ENCODE measurements at regions not wholly inside any gene's neighbourhood (a gene's known extent, or its start where the extent isn't known, plus 50 kb on each side); places are given as distances from the start of the nearest gene placed in this dataset.

DNA sequence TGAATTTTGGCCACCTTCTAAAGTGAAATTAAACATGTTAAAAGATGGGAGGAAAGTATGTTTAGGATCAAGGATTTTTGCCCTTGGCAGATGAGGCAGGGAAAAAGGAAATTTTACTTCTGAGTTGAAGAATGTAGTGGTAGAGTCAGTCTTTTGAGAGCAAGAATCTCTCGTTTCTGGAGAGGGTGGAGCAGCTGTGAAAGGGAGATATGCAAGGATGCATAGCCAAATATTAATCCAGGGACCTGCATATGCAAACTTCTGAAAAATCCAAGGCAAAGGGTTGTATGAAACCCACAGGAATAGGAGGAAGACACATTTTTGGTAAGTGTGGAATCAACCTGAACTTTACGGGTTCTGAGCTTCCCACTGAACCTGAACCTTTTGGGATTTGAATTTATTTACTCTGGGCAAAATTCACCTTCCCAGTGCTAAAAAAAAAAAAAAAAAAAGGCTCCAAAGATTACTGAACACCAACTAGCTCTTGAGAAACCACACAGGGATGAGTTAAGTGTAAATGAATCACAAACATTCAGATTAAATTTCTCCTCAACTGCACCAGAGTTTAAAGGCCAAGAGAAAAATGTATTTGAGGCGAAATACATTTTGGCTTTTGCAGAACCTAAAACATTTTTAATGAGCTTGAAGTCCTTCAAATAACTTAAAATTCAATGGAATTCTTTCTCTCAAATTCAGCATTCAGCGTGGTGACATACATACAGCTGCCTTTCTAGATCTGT, 187.1 kb upstream of the CDKN3 start:
- DNase-seq (ENCODE audit: low spot score): no peak

DNA sequence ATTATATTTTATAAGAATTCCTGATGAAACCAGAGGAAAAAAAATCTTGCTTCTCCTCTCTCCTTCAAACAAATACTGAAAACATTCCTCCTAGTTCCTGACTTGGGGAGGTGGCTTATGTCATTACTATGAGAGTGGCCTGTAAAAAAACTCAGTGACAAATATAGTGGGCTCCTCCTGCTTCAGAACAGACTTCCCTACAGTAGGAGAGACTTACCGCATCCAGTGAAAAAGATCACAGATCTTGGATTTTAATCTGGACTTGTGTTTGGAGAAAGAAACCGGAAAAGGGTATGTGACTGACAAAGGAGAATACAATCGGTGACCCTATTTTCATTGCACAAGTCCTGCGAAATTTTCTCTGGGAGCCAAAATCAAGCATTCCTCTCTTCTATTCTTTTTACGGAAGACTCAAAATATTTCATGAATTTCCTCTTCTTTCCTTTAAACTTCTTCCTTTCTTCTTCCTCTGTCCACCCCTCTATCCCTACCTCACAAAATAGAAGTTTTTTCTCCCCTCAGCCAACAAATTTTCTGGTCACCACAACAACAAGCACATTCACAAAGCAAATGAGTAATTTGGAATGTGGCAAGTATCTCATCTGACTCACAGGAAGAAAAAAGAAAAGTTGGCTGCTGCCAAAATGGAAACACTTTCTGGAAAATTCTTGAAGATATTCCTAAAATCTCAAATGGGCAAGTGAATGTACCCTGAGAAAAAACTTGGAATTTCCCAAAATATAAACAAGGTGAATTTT, 185.1 kb upstream of the CDKN3 start:
- DNase-seq (ENCODE audit: low spot score): no peak

DNA sequence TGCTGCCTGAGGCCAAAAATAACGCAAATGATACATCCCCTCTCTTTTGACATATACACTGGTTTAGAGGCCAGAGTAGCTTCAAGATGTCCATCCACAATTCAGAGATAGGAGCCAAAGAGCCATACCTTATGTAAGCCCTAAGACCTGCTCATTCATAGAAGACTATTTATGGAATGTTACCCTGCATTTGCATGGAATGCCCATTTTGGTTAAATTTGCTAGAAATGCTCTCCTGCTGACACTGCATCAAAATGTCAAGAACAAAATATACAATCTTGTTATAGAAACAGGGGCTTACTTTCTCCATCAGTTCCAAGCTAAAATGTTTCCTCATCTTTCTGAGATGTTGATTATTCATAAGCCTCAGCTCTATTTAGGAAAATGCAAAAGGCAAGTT, 183.3 kb upstream of the CDKN3 start:
- no peak for DNase-seq (ENCODE audit: low spot score)

DNA sequence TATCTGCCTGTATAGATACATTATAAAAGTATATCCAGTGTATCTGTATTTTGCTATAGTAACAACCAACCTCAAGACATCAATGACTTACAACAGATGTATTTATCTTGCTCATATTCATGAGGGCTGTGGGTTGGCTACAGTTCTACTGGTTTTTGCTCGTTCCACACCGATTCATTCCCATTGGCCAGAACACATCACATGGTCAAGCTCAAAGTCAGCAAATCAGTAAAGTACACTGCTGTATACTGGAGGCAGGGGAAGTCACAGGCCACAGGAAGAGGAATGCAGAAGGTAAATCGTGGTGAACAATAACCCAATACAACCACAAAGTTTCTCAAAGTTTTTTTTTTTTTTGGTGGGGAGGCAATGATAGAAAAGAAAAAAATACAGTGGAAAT, 180.0 kb upstream of the CDKN3 start:
- no peak for DNase-seq (ENCODE audit: low spot score)

DNA sequence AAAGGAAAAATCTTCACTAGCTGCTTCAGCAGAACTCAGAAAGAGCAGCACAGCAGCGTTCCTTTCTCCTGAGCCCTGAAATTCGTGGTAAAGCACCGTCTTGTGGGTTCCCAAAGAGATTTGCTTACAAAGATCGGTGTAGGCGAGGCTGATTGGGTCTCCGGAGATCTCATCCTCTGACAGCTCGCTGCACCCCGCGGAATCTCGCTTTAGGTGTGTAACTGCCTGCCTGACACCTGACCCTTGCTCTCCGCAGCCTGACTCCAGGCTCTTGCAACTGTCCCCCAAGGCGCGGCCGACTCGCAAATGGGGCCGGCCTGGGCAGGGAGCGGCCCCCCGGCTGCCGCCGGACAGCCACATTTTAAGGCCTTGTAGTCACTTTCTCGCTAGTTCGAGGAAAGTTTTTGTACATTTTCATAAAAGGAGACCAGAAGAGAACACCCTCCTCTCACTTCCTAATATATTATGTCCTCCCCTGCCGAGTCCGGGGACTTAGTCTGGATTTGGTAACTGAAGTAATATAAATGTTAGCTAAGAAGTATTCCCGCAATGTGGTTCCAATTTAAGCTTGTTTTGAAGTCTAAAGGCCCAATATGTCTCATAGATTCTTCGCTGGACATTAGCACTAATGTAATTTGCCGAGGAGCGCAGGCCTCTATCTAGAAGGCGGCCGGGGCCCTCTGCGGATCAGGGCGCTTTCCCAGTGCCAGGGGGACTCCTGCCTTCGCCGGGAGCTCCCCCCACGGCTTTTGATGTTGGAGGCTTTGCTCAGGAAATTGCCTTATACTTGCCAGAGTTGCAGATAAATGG, 177.3 kb upstream of the CDKN3 start:
- DNase-seq (ENCODE audit: low spot score): no peak

DNA sequence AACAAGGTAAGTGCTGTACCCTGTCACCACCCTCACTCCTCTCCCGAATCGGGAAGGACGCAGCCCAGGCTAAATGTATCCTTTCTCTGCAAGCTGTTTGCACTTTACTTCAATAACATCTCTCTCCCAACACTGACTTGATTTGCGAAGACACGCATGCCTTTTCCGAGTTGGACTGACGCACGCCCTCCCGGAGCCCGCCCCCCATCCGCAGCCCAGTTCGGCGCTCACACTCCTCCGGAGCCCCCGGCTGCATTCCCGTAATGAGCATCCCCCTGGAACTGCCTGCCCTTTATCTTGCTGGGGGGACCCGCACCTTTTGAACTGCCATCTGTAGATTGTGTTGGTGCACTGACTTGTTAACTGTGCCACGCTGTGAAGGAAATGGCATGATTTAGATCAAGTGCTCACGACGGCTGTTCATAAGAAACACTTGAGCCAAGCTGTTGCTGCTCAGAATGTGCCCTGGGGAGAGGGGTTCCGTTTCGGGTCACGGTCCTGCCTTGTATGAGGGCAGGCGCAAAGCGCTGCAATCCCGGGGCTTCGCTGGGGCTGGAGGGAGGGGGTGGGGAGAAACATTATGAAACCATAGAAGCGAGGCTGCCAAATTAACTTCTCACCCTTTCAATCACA, 176.6 kb upstream of the CDKN3 start:
- no peak for DNase-seq (ENCODE audit: low spot score)

DNA sequence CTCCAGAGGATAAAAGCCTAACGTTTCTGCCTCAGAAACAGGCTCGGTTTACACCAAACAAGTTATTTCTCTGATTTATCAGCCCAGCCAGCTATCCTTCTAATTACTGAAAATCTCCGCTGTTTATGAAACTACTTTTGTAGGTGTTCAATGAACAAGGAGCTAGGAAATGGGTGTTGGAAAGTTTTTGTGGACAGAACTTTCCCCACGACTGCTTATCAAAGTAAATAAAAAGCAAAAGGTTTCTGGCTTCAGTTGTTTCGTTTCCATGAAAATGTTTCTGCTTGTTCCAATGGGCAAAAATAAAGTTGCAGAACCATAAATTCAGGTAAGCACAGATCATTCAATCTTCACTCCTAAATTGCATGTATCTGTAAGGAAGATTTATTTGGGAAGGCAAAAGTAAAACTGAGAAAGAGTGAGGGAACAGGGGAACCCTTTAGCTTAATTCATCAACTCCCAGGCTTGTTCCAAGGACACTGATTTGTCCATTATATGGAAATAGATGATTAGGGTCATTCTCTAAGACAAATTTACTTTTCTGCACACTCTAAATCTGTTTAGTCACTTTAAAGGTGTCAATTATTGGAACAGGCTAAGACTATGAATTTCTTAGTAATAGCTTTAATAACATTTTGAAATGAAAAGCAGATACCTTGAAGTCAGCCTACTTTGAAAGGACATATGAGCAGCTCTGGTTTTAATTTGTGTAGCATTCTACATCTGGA, 175.9 kb upstream of the CDKN3 start:
- no peak for DNase-seq (ENCODE audit: low spot score)

DNA sequence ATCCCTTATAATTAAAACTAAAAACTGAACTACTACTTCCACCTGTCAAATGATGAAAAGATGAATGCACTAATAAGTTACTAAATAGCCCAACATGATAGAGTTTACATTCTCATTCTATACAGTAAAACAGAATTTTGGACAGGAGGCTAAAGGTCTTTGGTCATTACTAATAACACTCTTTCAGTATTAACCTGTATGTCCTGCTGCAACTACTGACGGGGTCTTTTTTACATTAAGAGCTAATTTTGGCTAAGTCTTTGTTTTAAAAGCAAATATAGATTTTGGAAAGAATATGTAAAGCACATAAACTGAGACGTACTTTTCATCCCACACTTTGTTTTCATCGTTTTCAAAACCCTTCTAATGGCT, 175.4 kb upstream of the CDKN3 start:
- no peak for DNase-seq (ENCODE audit: low spot score)

DNA sequence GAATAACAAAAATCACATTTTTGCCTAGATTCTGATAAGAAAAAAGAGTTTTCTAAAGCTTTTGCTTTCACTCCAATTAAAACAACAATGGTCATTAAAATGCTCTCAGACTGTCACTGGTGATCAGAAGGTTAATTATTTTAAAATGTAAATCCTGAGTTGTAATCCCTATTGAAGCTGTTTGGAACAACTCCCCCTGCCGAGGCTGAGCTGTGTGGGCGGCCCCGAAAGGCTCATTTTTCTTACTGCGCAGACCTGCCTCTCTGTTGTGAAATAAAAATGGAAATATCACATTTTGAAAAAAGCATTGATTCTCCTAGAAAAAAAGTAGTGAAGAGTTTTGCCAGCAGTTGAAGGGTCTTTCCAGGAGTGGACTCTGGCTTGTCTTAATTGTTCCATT, 174.8 kb upstream of the CDKN3 start:
- DNase-seq (ENCODE audit: low spot score): no peak

DNA sequence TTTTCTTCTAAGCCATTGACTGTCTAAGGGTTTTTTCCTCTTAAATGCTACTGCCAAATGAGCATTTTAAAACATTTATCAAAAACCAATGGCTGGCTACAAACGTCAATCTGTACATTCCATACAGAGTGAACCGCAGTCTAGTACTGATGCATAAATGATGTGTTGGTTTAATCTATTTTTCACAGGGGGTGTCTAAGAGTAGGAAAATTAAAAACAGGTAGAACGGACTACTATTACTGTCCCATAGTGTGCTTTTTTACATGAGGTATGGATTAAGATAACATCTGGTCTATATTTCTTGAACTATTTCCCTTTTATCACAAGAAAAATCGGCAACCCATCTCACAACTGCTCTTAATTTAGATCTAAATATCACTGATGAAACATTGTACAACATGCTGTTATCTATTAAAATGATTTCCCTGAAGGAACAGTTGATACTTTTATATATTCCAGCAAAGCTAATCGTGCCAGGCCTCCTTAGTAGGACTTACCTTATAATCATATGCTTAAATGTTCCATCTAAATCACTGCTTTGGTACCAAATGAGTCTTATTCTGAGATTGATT, 172.9 kb upstream of the CDKN3 start:
- no peak for DNase-seq (ENCODE audit: low spot score)

DNA sequence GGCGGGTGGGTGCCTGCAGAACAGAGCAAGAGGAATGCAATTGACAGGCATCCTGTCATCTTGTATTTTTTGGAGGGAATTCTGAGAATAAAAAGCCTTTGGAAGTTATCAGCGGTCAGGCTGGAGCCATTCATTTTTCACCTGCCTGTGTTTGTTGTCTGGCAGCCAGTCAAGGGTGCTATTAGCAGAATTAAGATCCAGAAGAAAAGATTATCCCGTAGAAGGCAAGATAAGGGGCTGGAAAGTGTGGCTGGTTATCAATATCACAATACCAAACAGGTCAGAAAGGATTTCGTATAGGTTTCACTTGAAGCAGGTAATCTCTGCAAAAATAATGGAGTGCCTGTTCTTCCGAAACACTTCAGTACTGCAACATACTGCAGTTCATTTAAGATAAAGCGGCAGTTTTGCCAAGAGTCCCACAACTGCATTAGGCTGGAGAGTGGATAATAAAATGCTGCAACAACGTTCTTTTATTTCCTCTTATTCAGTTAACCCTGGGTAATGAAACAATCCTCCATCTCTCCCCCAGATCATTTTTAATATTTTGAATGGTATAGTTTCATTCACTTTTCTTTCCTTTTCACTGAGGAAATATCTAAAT, 171.2 kb upstream of the CDKN3 start:
- no peak for DNase-seq (ENCODE audit: low spot score)

DNA sequence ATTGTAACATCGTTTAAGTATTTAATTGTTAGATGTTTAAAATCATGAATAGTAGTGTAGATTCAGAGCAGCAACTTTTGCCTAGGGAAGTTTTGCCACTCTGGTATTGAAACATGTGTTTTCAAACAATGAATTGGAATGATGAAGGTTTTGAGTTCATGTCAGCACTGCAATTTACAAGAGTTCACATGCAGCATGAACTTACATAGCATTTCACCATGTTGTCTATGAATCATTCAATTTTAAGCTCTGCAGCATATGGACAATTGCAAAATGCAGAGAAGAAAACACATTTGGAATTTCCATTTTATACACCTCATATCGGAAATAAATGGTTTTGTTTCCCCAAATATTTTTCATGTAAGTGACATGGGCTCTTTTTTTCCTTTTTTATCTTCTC, 170.7 kb upstream of the CDKN3 start:
- no peak for DNase-seq (ENCODE audit: low spot score)

DNA sequence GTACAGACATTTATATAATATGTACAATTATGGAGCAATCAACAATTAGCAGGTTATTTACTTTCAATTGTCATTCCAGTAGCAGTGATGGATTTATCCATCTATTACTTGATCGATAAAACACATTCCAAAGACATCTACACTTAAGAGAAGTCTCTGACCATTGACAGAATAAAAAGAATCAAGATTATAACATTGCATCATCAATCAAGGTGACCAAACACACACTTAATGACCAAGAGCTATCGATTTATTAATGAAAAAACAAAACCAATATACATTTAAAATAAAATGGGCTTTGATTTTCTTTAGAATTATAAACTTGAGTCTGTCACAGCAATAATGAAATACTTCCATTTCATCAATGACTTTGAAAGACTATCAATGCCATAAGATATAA, 170.2 kb upstream of the CDKN3 start:
- DNase-seq (ENCODE audit: low spot score): no peak

DNA sequence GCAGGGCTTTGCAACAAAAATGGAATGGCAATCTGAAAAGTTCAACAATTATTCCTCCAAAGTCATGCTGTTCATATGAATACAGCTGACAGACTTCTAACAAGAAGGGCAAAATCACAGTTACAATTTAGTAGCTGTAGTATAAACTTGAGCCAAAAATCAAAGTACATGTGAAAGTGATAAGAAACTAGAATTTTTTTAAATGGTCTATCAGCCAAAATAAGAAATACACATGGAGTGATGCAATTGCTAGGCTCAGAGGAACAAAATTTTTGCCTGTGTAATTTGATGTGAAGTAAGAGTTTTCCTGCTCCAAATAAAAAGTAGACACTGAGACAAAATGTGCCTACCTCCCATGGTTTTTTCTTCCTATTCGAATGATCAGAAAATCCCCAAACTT, 167.7 kb upstream of the CDKN3 start:
- DNase-seq (ENCODE audit: low spot score): no peak

DNA sequence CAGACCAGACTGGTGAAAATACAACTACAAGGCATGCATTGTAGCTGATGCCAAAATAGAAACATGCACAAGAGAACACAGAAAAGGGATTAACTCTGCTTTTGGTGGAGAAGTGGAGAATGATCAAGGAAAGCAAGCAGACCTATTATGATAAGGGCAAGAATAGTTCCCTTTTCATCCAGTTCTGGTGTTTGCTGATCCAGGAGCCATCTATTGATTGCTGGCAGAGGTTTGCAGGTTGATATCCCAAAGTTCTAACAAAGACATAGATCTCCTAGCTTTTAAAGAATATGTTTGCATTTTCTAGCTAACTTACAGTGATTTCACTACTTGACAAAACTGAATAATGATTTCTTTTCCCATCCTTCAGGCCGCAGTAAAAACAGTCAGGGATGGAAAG, 166.2 kb upstream of the CDKN3 start:
- no peak for DNase-seq (ENCODE audit: low spot score)

DNA sequence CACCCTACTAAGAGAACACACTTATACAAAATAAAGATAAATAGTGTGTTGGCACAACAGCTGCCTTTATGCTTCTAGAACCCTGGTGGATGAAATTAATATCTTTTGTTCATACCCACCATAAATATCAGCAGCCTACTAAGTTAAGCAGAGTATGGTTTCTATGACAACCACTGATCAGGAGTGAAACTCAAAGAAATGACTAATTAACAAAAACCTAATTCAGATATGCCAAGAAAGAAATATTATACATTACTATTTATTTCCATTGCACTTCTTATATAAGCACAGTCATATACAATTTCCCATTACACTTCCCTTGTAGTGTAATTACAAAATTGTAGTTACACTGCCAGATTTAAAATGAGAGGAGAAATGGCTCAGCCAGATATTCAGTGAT, 164.1 kb upstream of the CDKN3 start:
- no peak for DNase-seq (ENCODE audit: low spot score)

DNA sequence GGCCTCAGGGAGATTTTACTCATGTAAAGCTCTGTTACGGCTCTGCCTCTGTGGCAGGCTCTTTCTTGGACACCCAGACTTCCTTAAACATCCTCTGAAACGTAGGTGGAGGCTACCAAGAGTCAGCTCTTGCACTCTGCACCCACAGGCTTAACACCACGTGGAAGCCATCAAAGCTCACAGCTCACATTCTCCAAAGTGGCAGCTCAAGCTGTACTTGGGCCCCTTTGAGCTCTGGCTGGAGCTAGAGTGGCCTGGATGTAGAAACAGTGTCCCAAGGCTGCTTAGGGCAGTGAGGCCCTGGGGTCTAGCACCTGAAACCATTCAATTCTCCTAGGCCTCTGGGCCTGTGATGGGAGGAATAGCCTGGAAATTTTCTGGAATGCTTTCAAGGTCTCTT, 155.3 kb upstream of the CDKN3 start:
- DNase-seq (ENCODE audit: low spot score): no peak

DNA sequence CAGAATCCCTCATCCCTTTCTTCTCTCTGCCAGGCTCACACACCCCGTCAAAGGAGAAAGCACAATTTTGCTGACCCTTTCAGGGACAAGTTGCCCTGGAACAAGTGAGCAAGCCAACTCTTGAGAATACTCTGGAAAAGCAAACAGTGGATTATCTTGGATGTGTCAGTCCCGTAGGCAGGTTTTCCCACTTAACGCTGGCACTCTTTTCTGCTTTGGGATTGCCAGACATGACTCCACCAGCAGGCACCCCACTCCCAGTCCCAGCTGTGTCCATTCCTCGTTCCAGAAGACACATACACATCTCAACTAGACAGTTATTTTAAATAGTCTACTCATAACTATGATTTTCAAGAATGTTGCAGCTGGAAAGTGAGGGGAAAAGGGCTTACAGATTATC, 145.5 kb upstream of the CDKN3 start:
- no peak for DNase-seq (ENCODE audit: low spot score)

DNA sequence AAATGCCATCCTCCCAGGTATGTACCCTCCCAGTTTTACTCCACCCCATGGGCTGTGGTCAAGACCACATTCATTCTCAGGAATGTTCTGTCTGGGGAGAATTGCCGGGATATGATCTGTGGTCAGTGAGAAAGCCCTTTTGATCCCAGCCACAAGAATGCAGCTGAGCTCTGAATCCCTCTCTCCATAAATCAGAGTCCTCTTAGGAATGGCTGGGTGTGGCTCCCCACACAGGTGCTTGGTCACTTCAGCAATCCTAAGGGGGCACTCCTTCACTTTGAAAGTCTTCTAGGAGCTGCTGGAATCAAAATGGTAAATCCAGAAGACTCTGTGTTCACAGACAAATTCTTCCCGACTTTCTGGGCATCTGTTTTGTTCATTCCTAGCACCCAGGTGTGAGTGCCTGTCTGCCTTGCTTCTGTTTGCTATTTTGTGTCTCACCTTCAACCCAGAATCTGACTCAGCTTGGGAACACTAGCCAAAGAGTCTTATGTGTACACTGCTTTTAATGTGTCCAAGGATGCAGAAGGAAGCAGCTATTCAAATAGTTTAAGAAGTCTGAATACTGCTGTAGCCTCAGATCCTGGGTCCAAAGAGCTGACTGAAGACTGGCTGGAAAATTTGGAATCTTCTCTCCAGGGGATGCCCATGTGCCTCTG, 144.6 kb upstream of the CDKN3 start:
- DNase-seq (ENCODE audit: low spot score): no peak

DNA sequence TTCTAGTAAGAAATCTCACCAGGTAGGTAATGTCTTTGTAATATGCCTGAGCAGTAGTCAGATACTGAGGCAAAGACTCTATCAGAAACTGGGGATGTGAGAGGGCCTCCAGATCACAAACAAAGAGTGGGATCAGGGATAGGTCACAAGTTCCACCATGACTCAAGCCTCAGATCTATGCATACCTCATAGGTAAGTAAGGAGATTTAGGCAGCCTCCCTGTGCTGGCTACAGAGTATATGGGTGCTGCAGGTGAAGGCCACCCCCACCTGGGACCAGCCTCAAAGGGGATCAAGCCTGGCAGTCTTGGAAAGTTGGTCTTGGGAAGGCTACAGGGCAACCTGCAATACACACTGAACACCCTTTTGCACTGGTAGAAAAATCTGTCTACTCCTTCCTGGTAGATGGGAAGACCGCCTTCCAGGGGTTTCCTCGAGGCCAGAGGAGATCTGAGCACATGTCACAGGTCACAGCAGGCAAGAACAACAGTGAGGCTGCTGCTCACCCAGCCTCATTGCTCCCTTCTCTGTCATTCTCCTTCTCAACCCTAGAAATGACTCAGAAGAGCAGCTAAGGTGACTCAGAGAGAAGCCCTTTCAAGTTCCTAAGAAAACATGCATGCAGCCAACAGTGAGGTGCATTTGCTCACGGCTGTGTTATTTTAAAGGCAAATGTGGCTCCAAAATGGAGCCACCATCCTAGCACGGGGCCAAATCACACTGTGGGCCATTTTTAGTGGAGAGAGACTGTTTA, 143.4 kb upstream of the CDKN3 start:
- DNase-seq (ENCODE audit: low spot score): no peak
